Erythroblast (primary cell): ENCODE measurements at regions not wholly inside any gene's neighbourhood (a gene's known extent, or its start where the extent isn't known, plus 50 kb on each side); places are given as distances from the start of the nearest gene placed in this dataset.

Experiments
- GATA1 ChIP-seq: IDR thresholded peaks from 2 replicates; pipeline ENCODE4 v1.6.1; 2011; ENCODE audit warnings: low read depth, mild to moderate bottlenecking, control low read depth, low read length, moderate library complexity
- POLR2A ChIP-seq: IDR thresholded peaks from 2 replicates; pipeline ENCODE4 v1.6.1; 2011; ENCODE audit warnings: mild to moderate bottlenecking, low read length

DNA sequence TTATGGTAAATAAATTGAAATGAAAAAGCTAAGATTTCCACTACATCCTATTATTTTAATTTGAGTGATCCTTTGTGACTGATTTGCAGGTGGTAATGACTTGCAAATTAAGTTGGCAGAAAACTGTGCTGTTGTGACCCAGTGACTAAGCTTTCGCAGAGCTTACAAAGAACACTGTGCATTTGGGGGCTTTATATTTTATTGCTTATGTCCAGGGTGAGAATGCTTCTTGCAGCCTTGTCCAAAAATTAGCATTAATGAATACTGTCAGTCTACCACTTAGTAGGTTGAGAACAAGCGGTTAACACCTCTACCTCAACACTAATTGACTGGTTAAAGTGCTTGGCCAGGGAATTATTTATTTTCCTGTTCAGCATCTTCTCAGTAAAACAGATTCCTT is 991.3 kb upstream of the DIAPH2 start:
- TF ChIP-seq POLR2A (no peak), GATA1 (no peak)
